Endothelial cell of umbilical vein (primary cell): ENCODE measurements at regions not wholly inside any gene's neighbourhood (a gene's known extent, or its start where the extent isn't known, plus 50 kb on each side); places are given as distances from the start of the nearest gene placed in this dataset.

Experiments used
- BruUV-seq: library from RNA; stranded (reverse); fragments of 400-500 nt; replicated peaks from 2 replicates; lab custom pipeline; 2021; lab: Mats Ljungman, UMichigan
- CTCF ChIA-PET: fragments of 300-600, 350-600 bp; sonication (Branson Sonifier 250); formaldehyde crosslinking; loops from one replicate; lab custom pipeline; 2021; ENCODE audit warnings: antibody characterized with exemption, inconsistent platforms; lab: Charles Lee
- POLR2A ChIA-PET: fragments of 300-600, 350-600 bp; sonication (Branson Sonifier 250); formaldehyde crosslinking; loops from one replicate; lab custom pipeline; 2021; ENCODE audit warnings: antibody characterized with exemption, inconsistent platforms; lab: Charles Lee
- DNase-seq: peaks from one replicate; pipeline ENCODE4 v3.0.0-alpha.2; 2011; ENCODE audit warnings: low read depth, low spot score
- FAIRE-seq: peaks from 2 replicates; lab custom pipeline; 2011; peaks lifted over from hg19 to GRCh38; lab: Jason Lieb, UNC
- H2AFZ ChIP-seq: 2 replicates; pipeline ENCODE4 v1.6.0; 2012; ENCODE audit warnings: low read depth, low read length, control low read depth, inconsistent platforms
- H3K27ac ChIP-seq: 2 replicates; pipeline ENCODE4 v1.5.1; 2011; ENCODE audit warnings: low read depth, mild to moderate bottlenecking, control low read depth, low read length, moderate library complexity; ENCODE audit not compliant: insufficient read depth
- H3K27me3 ChIP-seq, 2 experiments: 2 replicates each; pipeline versions ENCODE4 v1.6.0 to v1.6.1; 2011; ENCODE audit warnings: low read length in 2 of 2, mixed read lengths in 1 of 2; ENCODE audit not compliant: control insufficient read depth in 2 of 2, insufficient read depth in 2 of 2
- H3K36me3 ChIP-seq, 2 experiments: 2 replicates in 1 of 2; 3 replicates in 1 of 2; pipeline ENCODE4 v1.5.1; 2011; ENCODE audit warnings: low read length in 2 of 2, mild to moderate bottlenecking in 1 of 2, moderate library complexity in 1 of 2; ENCODE audit not compliant: control insufficient read depth in 2 of 2, insufficient read depth in 2 of 2; ENCODE audit errors: extremely low read depth in 1 of 2
- H3K4me1 ChIP-seq: 3 replicates; pipeline ENCODE4 v1.5.1; 2011; ENCODE audit warnings: mild to moderate bottlenecking, low read length; ENCODE audit not compliant: control insufficient read depth, insufficient read depth; ENCODE audit errors: extremely low read depth
- H3K4me2 ChIP-seq: 2 replicates; pipeline ENCODE4 v1.6.1; 2011; ENCODE audit warnings: low read length, control low read depth, mixed read lengths; ENCODE audit not compliant: insufficient read depth
- H3K4me3 ChIP-seq, 3 experiments: fragments of 200-600 bp in 1 of 3; sonication (generic), shearing (Covaris generic) in 1 of 3; replicated peaks in 1 of 3; 2 replicates each; pipeline ENCODE4 v1.5.1; 2011 to 2016; ENCODE audit warnings: control low read depth in 3 of 3, low read length in 3 of 3, mild to moderate bottlenecking in 2 of 3, inconsistent platforms in 1 of 3, low read depth in 1 of 3, moderate library complexity in 1 of 3; ENCODE audit not compliant: insufficient read depth in 1 of 3
- H3K79me2 ChIP-seq: 2 replicates; pipeline ENCODE4 v1.6.0; 2012; ENCODE audit warnings: low read length, inconsistent platforms; ENCODE audit not compliant: control insufficient read depth, insufficient read depth
- H3K9ac ChIP-seq: replicated peaks from 2 replicates; pipeline ENCODE3; 2011; ENCODE audit warnings: low read length, control low read depth; ENCODE audit not compliant: insufficient read depth; ENCODE audit errors: extremely low read depth
- H3K9me1 ChIP-seq: replicated peaks from 3 replicates; pipeline ENCODE4 v1.6.0; 2011; ENCODE audit warnings: mild to moderate bottlenecking, low read length; ENCODE audit not compliant: control insufficient read depth, insufficient read depth; ENCODE audit errors: extremely low read depth
- H3K9me3 ChIP-seq: replicated peaks from 2 replicates; pipeline ENCODE4 v1.5.1; 2012; ENCODE audit warnings: low read length, inconsistent platforms; ENCODE audit not compliant: control insufficient read depth, insufficient read depth
- H4K20me1 ChIP-seq: replicated peaks from 2 replicates; pipeline ENCODE3; 2011; ENCODE audit warnings: mild to moderate bottlenecking, low read length; ENCODE audit not compliant: control insufficient read depth, insufficient read depth; ENCODE audit errors: extremely low read depth
- EZH2 ChIP-seq: IDR thresholded peaks from 2 replicates; pipeline ENCODE4 v1.6.1; 2012; ENCODE audit warnings: borderline replicate concordance, low read depth, mild to moderate bottlenecking, moderate library complexity, low read length, inconsistent platforms; ENCODE audit not compliant: severe bottlenecking
- FOS ChIP-seq: IDR thresholded peaks from 2 replicates; pipeline ENCODE4 v1.6.1; 2011; ENCODE audit warnings: mild to moderate bottlenecking, low read length, moderate library complexity, borderline replicate concordance; ENCODE audit not compliant: insufficient read depth
- GATA2 ChIP-seq: IDR thresholded peaks from 2 replicates; pipeline ENCODE4 v1.7.0; 2011; ENCODE audit warnings: low read depth, mild to moderate bottlenecking, moderate library complexity, mixed read lengths, low read length; ENCODE audit not compliant: insufficient read length, insufficient read depth
- JUN ChIP-seq: IDR thresholded peaks from 2 replicates; pipeline ENCODE4 v1.6.1; 2011; ENCODE audit warnings: borderline replicate concordance, low read depth; ENCODE audit not compliant: insufficient read length, insufficient read depth
- MAX ChIP-seq: IDR thresholded peaks from 2 replicates; pipeline ENCODE4 v1.6.1; 2011; ENCODE audit not compliant: insufficient read depth, insufficient read length
- MYC ChIP-seq: IDR thresholded peaks from one replicate; pipeline ENCODE4 v1.6.1; 2011; ENCODE audit warnings: mild to moderate bottlenecking, low read depth, low read length
- POLR2A ChIP-seq: IDR thresholded peaks from 2 replicates; pipeline ENCODE4 v1.6.1; 2012; ENCODE audit warnings: low read depth, mild to moderate bottlenecking, control low read depth, low read length
- POLR2AphosphoS5 ChIP-seq: IDR thresholded peaks from 2 replicates; pipeline ENCODE4 v1.6.1; 2012; ENCODE audit warnings: low read depth, mild to moderate bottlenecking, control low read depth, low read length, moderate library complexity; ENCODE audit not compliant: insufficient read depth
- dilution Hi-C: fragments of 300-500 bp; cut with MboI; formaldehyde crosslinking; loops from one replicate; pipeline ENCODE4 v1.15.0; 2019; ENCODE audit warnings: low sequenced_read_pairs; ENCODE audit not compliant: extremely low pct_ligation_motif_present
- intact Hi-C: fragments of 100-400 bp; cut with micrococcal nuclease; formaldehyde crosslinking; loops from one replicate; pipeline ENCODE4 v1.10.0; 2022
- TF ChIP-seq, protein P1 (sequence below), 2 donors: IDR thresholded peaks; 1 replicate in 1 of 2; 2 replicates in 1 of 2; pipeline ENCODE4 v1.5.1; 2011; ENCODE audit warnings: low read length in 2 of 2, mild to moderate bottlenecking in 2 of 2, moderate library complexity in 2 of 2, control low read depth in 1 of 2, inconsistent platforms in 1 of 2, low read depth in 1 of 2; ENCODE audit not compliant: insufficient read depth in 1 of 2; ENCODE audit errors: extremely low read depth in 1 of 2

DNA sequence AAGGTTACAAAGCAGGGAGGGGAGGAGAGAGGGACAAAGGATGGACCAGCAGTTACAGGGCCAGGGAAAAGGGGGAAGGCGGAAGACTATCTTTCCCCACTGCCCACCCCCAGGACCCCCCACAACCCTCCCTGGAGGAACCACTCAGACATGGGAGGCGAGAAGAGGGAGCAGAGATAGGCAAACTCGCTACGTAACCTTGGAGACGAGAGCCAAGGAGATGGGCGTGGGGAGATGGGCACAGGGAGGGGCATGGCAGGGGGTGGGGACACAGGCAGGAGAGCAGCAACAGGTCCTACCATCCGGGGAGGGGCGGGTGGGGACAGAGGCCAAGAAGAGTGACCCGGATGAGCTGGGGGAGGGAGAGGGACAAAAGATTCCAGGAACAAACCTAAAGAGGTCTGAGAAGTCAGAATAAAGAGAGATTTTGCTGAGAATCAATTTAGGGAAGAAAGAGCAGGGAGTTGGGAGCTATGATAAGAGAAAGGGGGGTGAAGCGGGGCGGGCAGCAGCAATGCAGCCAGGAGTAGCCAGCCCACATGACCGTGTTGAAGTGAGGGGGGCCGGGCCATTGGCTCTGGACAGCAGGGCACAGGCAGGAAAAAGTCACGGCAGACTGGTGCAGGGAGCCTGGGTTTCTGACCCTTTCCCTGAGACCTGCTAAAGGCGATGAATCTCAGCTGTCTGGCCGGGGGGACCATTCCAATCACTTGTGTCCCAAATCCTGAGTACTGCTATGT lies 128.4 kb downstream of the BUD13 start:
- no peak for TF ChIP-seq MYC
- no peak for TF ChIP-seq POLR2A
- TF ChIP-seq FOS, result no peak
- Histone ChIP-seq H2AFZ (no peak overlapping the region), H3K27me3 (no peaks in the 10 kb centered on the region), H4K20me1 (no peaks in the 10 kb centered on the region), H3K9me3 (no peaks in the 10 kb centered on the region), H3K27ac (no peak overlapping the region), H3K4me2 (no peak overlapping the region), H3K9ac (no peak overlapping the region), H3K36me3 (no peaks in the 10 kb centered on the region), H3K4me1 (no peaks in the 10 kb centered on the region), H3K79me2 (no peaks in the 10 kb centered on the region), H3K4me3 (no peak overlapping the region), H3K9me1 (no peaks in the 10 kb centered on the region)
- ChIA-PET CTCF (interaction anchor here (1.4 to 10.9 kb wide), 2 partner anchors 129 to 145 kb away, joined by 4 to 350 read pairs; no protein-coding TSS in a partner anchor), POLR2A (no interaction called here)
- FAIRE-seq (no peak), DNase-seq (no peak)
- intact Hi-C loops (loop anchor here (5.0 kb wide), 1 partner anchor 427 kb away; no protein-coding TSS in a partner anchor), dilution Hi-C loops (no loop called here)
- BruUV-seq, result no TSS peak

GRCh38 chr11:116643521-116643920 lies 129.3 kb downstream of the BUD13 start:
- H3K4me3 ChIP-seq, result no peak overlapping the region
- no peak overlapping the region for H2AFZ ChIP-seq
- no peaks in the 10 kb centered on the region for H3K79me2 ChIP-seq
- H3K9me3 ChIP-seq, result no peaks in the 10 kb centered on the region
- DNase-seq (no peak), FAIRE-seq (no peak)
- CTCF ChIA-PET, result interaction anchor here (1.5 to 10.9 kb wide), 2 partner anchors 20 to 128 kb away, joined by 3 to 350 read pairs; no protein-coding TSS in a partner anchor
- H3K27ac ChIP-seq, result no peak overlapping the region
- BruUV-seq, result no TSS peak
- H3K4me1 ChIP-seq, result no peaks in the 10 kb centered on the region
- H3K4me2 ChIP-seq, result no peak overlapping the region
- intact Hi-C loops (loop anchor here (5.0 kb wide), 1 partner anchor 426 kb away; no protein-coding TSS in a partner anchor), dilution Hi-C loops (no loop called here)
- TF ChIP-seq MAX, result no peak
- TF ChIP-seq EZH2, result no peak
- TF ChIP-seq MYC, result no peak
- TF ChIP-seq, protein P1, sequence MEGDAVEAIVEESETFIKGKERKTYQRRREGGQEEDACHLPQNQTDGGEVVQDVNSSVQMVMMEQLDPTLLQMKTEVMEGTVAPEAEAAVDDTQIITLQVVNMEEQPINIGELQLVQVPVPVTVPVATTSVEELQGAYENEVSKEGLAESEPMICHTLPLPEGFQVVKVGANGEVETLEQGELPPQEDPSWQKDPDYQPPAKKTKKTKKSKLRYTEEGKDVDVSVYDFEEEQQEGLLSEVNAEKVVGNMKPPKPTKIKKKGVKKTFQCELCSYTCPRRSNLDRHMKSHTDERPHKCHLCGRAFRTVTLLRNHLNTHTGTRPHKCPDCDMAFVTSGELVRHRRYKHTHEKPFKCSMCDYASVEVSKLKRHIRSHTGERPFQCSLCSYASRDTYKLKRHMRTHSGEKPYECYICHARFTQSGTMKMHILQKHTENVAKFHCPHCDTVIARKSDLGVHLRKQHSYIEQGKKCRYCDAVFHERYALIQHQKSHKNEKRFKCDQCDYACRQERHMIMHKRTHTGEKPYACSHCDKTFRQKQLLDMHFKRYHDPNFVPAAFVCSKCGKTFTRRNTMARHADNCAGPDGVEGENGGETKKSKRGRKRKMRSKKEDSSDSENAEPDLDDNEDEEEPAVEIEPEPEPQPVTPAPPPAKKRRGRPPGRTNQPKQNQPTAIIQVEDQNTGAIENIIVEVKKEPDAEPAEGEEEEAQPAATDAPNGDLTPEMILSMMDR (IDR thresholded peaks at IDR 0.05; ENCODE audit: extremely low read depth in 1 of 2, insufficient read depth in 1 of 2, low read depth in 1 of 2, low read length in 2 of 2), result no peak
- TF ChIP-seq JUN, result no peak
- no peak for TF ChIP-seq POLR2A
- TF ChIP-seq POLR2AphosphoS5, result no peak
- no peak for TF ChIP-seq GATA2
- TF ChIP-seq FOS, result no peak
- H3K9ac ChIP-seq, result no peak overlapping the region
- no peaks in the 10 kb centered on the region for H4K20me1 ChIP-seq
- no peaks in the 10 kb centered on the region for H3K36me3 ChIP-seq
- no peaks in the 10 kb centered on the region for H3K27me3 ChIP-seq
- no peaks in the 10 kb centered on the region for H3K9me1 ChIP-seq
- POLR2A ChIA-PET, result no interaction called here
